AG08395 (cell line): ENCODE measurements at regions not wholly inside any gene's neighbourhood (a gene's known extent, or its start where the extent isn't known, plus 50 kb on each side); places are given as distances from the start of the nearest gene placed in this dataset.

Experiments
- DNase-seq: peaks from one replicate; pipeline ENCODE4 v3.0.0; 2012; ENCODE audit warnings: mixed read lengths, low spot score

- no peak for DNase-seq
Observed at GRCh38 chr1:239209591-239209990, 176.8 kb upstream of the CHRM3 start.

- DNase-seq: no peak
Observed at GRCh38 chr1:239204401-239204800, 182.0 kb upstream of the CHRM3 start.

- no peak for DNase-seq
Observed at GRCh38 chr1:239197871-239198270, 188.5 kb upstream of the CHRM3 start.

- DNase-seq: no peak
Observed at GRCh38 chr1:239189998-239190512, 196.3 kb upstream of the CHRM3 start.

- no peak for DNase-seq
Observed at GRCh38 chr1:239186487-239186886, 199.9 kb upstream of the CHRM3 start.

- DNase-seq: no peak
Observed at GRCh38 chr1:239185245-239185619, 201.1 kb upstream of the CHRM3 start.

GRCh38 chr1:239184561-239185244 is 201.7 kb upstream of the CHRM3 start:
- DNase-seq: no peak

- DNase-seq: no peak
Observed at GRCh38 chr1:239178961-239179360, 207.4 kb upstream of the CHRM3 start.

- DNase-seq: no peak
Observed at GRCh38 chr1:239174880-239175279, 211.5 kb upstream of the CHRM3 start.

GRCh38 chr1:239170828-239171227 is 215.5 kb upstream of the CHRM3 start:
- DNase-seq: no peak

- no peak for DNase-seq
Observed at GRCh38 chr1:239169276-239169675, 217.1 kb upstream of the CHRM3 start.

- DNase-seq: no peak
Observed at GRCh38 chr1:239164451-239165180, 221.8 kb upstream of the CHRM3 start.

GRCh38 chr1:239155466-239156091 is 230.8 kb upstream of the CHRM3 start:
- no peak for DNase-seq

GRCh38 chr1:239151937-239152336 is 234.4 kb upstream of the CHRM3 start:
- no peak for DNase-seq

GRCh38 chr1:239140968-239141367 is 245.4 kb upstream of the CHRM3 start:
- no peak for DNase-seq

- no peak for DNase-seq
Observed at GRCh38 chr1:239139801-239140200, 246.6 kb upstream of the CHRM3 start.

- no peak for DNase-seq
Observed at GRCh38 chr1:239128541-239128940, 257.8 kb upstream of the CHRM3 start.

- DNase-seq: no peak
Observed at GRCh38 chr1:239126884-239127283, 259.5 kb upstream of the CHRM3 start.

- no peak for DNase-seq
Observed at GRCh38 chr1:239125893-239126292, 260.5 kb upstream of the CHRM3 start.

- DNase-seq: no peak
Observed at GRCh38 chr1:239125027-239125426, 261.3 kb upstream of the CHRM3 start.

- no peak for DNase-seq
Observed at GRCh38 chr1:239123260-239123659, 263.1 kb upstream of the CHRM3 start.

GRCh38 chr1:239112101-239112935 is 274.1 kb upstream of the CHRM3 start:
- no peak for DNase-seq
